HG03571 (cell line): ENCODE measurements at regions not wholly inside any gene's neighbourhood (a gene's known extent, or its start where the extent isn't known, plus 50 kb on each side); places are given as distances from the start of the nearest gene placed in this dataset.
A peak's percentile ranks its signal among the peaks of the same experiment; 100 is the strongest.
"Not testable (repeated sequence)": the region's sequence is repeated elsewhere in the genome, so short reads cannot be mapped to it uniquely, and the experiment has no call there.

Source experiments
- ATAC-seq: cut with Tn5 transposase; IDR thresholded peaks from one replicate; pipeline ENCODE4 v1.9.1; 2021; ENCODE audit not compliant: unreplicated experiment

- no peak for ATAC-seq
Measured at GRCh38 chr22:25482091-25482760, 82.2 kb upstream of the GRK3 start.

- ATAC-seq: no peak
Measured at GRCh38 chr22:25482868-25483639, 81.4 kb upstream of the GRK3 start.

GRCh38 chr22:25483931-25484330, 80.5 kb upstream of the GRK3 start:
- ATAC-seq: no peak

- ATAC-seq: no peak
Measured at GRCh38 chr22:25484521-25485315, 79.8 kb upstream of the GRK3 start.

- ATAC-seq: peak; percentile 67
Measured at GRCh38 chr22:25485626-25486545, 78.6 kb upstream of the GRK3 start.

- no peak for ATAC-seq
Measured at GRCh38 chr22:25487508-25487907, 77.0 kb upstream of the GRK3 start.

GRCh38 chr22:25488244-25489020, 76.0 kb upstream of the GRK3 start:
- no peak for ATAC-seq

GRCh38 chr22:25489947-25490346, 74.5 kb upstream of the GRK3 start:
- ATAC-seq: no peak

GRCh38 chr22:25490896-25491295, 73.6 kb upstream of the GRK3 start:
- ATAC-seq: no peak

- ATAC-seq: no peak
Measured at GRCh38 chr22:25492162-25492561, 72.3 kb upstream of the GRK3 start.

- no peak for ATAC-seq
Measured at GRCh38 chr22:25492841-25493734, 71.4 kb upstream of the GRK3 start.

GRCh38 chr22:25493794-25494193, 70.7 kb upstream of the GRK3 start:
- ATAC-seq: no peak

GRCh38 chr22:25494774-25495173, 69.7 kb upstream of the GRK3 start:
- ATAC-seq: peak; percentile 61

GRCh38 chr22:25495285-25495684, 69.2 kb upstream of the GRK3 start:
- no peak for ATAC-seq

- ATAC-seq: no peak
Measured at GRCh38 chr22:25496396-25497064, 67.9 kb upstream of the GRK3 start.

- ATAC-seq: no peak
Measured at GRCh38 chr22:25497181-25497641, 67.3 kb upstream of the GRK3 start.

- no peak for ATAC-seq
Measured at GRCh38 chr22:25497716-25498115, 66.8 kb upstream of the GRK3 start.

GRCh38 chr22:25500671-25501070, 63.8 kb upstream of the GRK3 start:
- ATAC-seq: not testable (repeated sequence)
